ENCODE measurements at regions not wholly inside any gene's neighbourhood (a gene's known extent, or its start where the extent isn't known, plus 50 kb on each side); places are given as distances from the start of the nearest gene placed in this dataset.
A peak's percentile ranks its signal among the peaks of the same experiment; 100 is the strongest.
"Not testable (repeated sequence)": the region's sequence is repeated elsewhere in the genome, so short reads cannot be mapped to it uniquely, and the experiment has no call there.

DNA sequence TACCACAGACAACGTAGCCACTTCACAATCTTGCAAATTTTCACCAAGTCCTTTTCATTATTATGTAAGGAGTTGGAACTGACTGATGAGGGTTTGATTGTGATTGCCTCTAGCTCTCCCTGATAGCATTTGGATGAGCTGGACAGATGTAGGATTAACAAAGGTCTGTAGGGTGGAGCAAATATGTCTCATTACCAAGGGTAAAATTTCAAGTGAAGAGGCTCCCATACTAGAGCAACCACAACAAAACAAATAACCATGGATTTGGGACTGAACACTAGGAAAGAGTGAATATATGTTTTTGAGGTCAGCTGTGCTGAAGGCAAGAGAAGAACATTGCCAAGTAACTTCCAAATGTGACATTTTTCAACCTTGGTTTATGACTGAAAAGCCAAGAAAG is 281.7 kb downstream of the NEBL start:
- DNase-seq (ENCODE audit: low spot score): no peak

- DNase-seq (ENCODE audit: low spot score): no peak
Measured at GRCh38 chr10:20614911-20615310, 282.2 kb downstream of the NEBL start.

- DNase-seq (ENCODE audit: low spot score): no peak
Measured at GRCh38 chr10:20608503-20608902, 288.6 kb downstream of the NEBL start.

- no peak for DNase-seq (ENCODE audit: low spot score)
Measured at GRCh38 chr10:20606985-20607384, 290.1 kb downstream of the NEBL start.

GRCh38 chr10:20601941-20602461 is 295.1 kb downstream of the NEBL start:
- no peak for DNase-seq (ENCODE audit: low spot score)

DNA sequence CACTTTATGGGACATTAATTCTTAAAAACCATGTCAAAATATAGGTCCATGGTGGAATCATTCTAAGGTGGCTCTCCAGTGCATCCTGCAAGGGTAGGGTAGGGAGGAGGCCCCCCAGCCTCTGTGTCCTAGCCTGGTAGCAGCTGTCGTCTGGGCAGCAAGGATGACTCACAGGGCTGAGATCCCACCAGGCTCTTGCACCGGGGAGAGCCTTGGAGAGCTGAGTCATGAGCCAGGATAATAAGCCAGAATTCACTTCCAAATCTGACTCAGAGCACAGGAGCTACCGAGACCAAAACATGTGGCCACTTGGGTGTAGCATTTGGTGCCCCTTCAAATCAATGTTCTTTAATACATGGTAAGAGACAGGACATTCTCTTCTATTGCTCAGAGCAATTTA is 298.5 kb downstream of the NEBL start:
- peak; percentile 61 for DNase-seq (ENCODE audit: low spot score)

DNA sequence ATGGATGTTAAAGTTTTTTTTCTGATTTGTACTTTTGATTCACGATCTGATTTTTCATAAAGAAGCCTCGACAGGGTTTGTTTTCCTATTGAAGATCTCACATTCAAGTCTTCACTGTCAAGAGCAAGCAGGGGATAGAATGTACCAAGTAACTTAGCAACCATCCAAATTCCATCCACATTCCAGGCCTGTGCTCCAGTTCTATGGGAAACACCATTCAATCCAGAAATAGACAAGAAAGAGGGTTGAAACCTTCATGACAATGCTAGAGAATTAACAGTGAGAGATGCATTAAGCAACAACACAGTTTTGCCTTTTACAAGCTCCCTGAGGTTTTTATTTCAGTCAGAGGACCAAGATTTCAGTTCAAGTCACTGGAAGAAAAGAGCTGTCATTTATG is 300.2 kb downstream of the NEBL start:
- no peak for DNase-seq (ENCODE audit: low spot score)

DNA sequence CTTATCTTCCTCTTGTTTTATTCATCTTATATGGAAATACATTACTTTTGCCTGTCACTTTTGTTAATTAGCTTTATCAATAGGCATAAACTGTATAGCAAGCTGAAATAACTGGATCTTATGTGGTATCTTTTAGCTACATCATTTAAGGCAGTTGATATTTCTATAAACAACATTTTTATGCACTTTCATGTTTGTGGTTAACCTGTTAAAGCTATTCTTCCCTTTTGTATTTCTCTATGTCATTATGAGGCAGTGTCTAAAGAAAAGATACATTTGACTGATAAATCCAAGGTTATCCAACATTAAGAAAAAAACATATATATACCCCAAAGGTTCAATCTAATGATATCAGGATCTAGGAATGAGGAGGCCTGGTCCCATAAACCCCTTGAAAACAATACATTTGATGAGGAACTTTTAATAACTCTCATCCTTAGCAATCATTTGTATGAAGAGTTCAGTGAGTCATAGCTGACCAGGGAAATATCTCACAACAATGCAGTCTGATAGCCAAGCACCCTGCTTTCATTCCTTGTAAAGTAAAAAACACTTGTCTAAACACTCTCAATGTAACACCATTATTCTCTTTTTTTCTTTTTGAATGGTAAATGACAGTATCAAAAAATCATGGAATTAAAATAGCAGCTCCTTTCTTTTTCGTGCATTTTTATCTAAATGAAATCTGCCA is 300.9 kb downstream of the NEBL start:
- peak; percentile 2 for DNase-seq (ENCODE audit: low spot score)

DNA sequence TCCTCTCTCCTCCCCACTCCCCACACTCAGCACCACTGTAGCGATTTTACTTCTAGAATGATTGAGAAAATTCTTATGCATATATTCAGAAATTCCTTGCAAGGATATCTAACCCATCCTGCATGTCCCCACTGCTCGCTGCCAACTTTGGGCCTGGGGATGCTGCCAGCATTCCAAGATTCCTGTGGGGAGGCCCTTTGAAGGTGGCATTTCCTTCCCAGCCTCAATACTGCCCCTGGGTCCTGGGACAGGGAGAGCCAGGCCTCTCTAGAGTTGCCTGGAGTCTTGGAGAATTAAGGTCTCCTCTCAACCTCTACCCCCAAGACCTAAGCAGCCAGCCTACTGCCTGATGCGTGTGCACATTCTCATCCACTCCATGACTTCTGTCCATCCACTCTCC is 303.5 kb downstream of the NEBL start:
- DNase-seq (ENCODE audit: low spot score): no peak

GRCh38 chr10:20582041-20582440 is 315.1 kb downstream of the NEBL start:
- DNase-seq (ENCODE audit: low spot score): no peak

DNA sequence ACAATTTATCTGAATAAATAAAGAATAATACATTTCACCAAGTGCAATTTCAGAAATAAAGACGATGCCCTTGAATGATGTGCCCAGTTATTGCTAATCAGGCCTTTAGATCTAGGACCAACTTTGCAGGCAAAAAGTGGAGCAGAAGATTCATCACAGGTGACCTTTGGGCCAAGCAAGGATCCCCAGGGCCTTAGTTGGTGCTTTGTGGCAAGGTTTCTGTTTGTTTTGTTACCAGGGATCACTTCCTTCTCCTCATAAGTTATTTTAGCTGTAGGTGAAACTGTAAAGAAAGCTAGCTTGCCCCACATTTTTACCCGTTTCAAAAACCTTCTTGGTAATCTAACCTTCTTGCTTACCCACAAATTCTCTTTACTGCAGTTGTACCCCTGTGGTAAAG is 323.2 kb downstream of the NEBL start:
- DNase-seq (ENCODE audit: low spot score): no peak

DNA sequence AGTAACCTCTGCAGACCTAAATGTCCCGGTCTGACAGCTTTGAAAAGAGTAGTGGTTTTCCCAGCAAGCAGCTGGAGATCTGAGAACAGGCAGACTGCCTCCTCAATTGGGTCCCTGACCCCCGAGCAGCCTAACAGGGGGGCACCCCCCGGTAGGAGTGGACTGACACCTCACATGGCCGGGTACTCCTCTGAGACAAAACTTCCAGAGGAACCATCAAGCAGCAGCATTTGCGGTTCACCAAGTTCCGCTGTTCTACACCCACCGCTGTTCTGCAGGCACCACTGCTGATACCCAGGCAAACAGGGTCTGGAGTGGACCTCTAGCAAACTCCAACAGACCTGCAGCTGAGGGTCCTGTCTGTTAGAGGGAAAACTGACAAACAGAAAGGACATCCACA is 341.1 kb downstream of the NEBL start:
- DNase-seq (ENCODE audit: low spot score): not testable (repeated sequence)

DNA sequence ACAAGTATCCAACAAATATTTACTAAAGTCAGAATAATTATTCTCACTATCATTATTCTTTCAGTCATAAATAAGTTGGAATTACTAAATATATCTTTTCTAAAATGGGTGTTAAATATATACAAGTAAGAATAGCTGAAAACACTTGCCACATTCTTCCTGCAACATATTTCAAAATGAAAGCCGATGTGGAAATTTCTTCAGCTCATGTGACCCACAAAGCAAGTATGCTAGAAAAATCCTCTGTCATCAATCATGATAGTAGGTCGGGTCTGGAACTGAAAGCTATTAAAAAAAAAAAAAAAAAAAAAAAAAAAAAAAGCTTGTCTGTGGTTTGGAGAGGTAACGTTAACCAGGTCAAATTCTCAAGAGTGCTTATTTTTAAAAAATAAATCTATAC is 344.7 kb downstream of the NEBL start:
- no peak for DNase-seq (ENCODE audit: low spot score)

DNA sequence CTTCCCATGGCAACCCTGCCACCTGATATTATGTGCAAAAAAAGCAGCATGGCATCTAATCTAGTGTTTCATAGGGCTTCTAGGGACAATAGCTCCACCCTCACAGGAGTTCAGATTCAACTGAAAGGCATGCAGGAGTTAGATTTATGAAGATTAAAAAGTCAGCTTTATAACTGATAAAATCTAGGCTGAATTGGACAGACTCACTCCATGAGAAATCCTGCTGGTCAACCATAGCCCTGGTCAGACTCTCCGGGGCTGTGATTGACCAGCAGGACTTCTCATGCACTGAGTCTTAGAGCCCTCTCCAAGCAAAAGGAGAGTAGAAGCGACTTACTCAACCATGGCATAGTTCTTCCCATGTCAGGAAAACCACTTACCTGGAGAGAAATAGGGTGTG is 345.4 kb downstream of the NEBL start:
- no peak for DNase-seq (ENCODE audit: low spot score)

DNA sequence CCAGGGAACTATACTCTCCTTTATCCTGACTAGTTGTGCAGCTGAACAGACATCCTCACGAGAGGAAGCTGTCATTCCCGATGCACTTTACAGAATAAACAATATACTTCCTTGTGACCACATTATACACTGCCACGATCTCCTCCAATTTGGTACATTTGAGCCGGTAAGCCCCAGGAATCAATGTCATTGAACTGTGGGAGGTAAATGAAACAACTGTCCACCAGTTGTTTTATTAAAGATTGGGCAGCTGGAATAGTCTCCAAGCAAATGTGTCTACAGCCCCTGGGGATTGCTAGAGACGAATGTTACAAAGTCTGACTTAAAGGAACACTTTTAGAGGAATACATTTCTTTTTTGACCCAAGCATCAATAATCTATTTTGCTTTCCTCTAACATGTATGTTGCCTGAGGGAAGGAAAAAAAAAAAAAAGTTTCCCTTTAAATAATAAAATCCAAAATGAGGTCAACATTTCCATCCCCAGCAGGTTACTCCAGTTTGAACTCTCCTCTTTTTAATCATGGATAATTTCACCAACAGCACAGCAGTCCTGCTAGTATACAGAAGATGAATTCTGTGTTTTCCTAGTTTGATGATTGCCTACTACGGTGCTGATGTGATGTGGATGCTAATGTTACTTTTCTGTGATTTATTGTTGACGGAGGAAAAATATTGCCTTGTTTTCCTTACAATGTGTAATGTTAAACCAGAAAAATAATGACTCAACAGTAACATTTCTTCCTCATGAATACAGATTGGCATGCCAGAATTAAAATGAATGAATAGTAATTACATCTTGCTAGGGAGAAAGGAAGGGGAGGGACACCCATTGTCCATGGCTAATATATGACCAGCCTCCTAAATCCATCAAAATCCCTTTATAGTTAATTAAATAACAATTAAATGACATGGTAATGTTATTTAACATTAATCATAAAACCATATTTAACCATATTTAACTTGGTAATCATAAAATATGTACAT is 360.9 kb downstream of the NEBL start:
- DNase-seq (ENCODE audit: low spot score): no peak

DNA sequence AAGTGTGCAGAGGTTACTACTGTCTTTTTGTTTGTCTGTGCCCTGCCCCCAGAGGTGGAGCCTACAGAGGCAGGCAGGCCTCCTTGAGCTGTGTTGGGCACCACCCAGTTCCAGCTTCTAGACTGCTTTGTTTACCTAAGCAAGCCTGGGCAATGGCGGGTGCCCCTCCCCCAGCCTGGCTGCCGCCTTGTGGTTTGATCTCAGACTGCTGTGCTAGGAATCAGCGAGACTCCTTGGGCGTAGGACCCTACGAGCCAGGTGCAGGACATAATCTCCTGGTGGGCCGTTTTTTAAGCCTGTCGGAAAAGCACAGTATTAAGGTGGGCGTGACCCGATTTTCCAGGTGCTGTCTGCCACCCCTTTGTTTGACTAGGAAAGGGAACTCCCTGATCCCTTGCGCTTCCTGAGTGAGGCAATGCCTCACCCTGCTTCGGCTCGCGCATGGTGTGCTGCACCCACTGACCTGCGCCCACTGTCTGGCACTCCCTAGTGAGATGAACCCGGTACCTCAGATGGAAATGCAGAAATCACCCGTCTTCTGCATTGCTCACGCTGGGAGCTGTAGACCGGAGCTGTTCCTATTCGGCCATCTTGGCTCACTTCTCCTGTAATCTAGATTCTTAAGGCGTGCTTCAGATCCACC is 365.7 kb downstream of the NEBL start:
- DNase-seq (ENCODE audit: low spot score): not testable (repeated sequence)

- no peak for DNase-seq (ENCODE audit: low spot score)
Measured at GRCh38 chr10:20521186-20521585, 375.9 kb downstream of the NEBL start.

- no peak for DNase-seq (ENCODE audit: low spot score)
Measured at GRCh38 chr10:20515654-20516053, 381.5 kb downstream of the NEBL start.

DNA sequence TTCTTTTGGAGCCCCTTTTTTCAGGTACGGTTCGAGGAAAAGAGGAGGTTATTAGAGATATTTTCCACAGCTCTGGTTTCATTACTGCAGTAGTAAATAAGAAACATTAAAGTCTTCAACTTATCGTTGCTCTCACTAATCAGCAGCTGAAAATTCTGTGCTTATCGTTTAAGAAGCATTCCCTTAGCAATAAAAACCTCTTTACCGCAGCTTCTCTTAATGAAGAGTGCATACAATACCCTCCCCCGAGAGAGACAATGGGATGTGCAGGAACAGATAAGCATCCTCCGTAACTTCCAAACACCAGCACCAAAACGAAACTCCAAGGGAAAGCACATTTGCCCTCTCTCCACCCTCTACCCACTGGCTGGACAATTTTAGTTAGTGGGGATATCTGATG is 384.5 kb downstream of the NEBL start:
- DNase-seq (ENCODE audit: low spot score): no peak

- no peak for DNase-seq (ENCODE audit: low spot score)
Measured at GRCh38 chr10:20508921-20509320, 388.2 kb downstream of the NEBL start.

DNA sequence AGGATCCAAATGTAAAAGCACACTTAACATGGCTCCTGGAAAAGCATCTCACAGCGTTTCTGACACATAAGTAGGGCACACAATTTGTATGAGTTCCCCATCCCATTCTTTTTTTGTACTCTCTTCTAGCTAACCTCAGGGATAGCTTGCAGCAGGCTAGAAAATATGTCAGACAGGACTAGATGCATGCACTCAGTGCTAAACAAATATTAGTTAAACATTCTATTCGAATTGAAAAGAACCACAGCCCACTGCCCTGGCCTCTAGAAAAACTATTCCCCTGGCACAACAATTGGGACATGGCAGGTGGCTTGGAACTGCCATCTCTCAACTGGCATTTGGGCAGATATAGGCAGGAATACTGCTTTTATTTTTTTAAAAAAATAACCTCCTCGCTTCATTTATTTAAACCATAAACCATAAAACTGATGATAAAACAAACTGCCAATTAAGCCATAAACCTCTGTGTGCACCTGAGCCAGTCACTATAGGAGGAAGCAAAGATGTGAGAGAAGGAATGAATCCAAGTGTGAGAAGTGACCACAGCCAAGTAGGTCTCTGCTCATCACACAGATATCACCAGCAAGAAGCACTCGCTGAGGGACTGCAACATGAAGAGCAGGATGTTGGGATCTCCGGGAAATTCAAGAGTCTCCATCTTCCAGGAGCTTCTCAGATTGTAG is 394.1 kb downstream of the NEBL start:
- DNase-seq (ENCODE audit: low spot score): no peak

GRCh38 chr10:20494474-20494873 is 402.6 kb downstream of the NEBL start:
- no peak for DNase-seq (ENCODE audit: low spot score)
